Transverse colon (tissue), 4 donors: ENCODE measurements at regions not wholly inside any gene's neighbourhood (a gene's known extent, or its start where the extent isn't known, plus 50 kb on each side); places are given as distances from the start of the nearest gene placed in this dataset.

Source experiments
- POLR2A ChIP-seq: fragments of 450-650 bp; IDR thresholded peaks from one replicate; pipeline ENCODE4 v1.6.1; 2016; ENCODE audit warnings: antibody characterized with exemption, mild to moderate bottlenecking, moderate library complexity
- POLR2AphosphoS5 ChIP-seq, 3 donors: sonication (generic); formaldehyde crosslinking; IDR thresholded peaks; one replicate each; pipeline ENCODE4 v1.6.1; 2016; ENCODE audit warnings: antibody characterized with exemption in 3 of 3
- TF ChIP-seq, protein P1 (sequence below), 5 experiments: fragments of 200-600 bp in 3 of 5; fragments of 450-650 bp in 2 of 5; sonication (generic) in 3 of 5; IDR thresholded peaks; 1 replicate in 2 of 5; 2 replicates in 3 of 5; pipeline ENCODE4 v1.5.1; 2016 to 2017; ENCODE audit warnings: antibody characterized with exemption in 5 of 5, inconsistent platforms in 3 of 5, mild to moderate bottlenecking in 2 of 5, moderate library complexity in 1 of 5

DNA sequence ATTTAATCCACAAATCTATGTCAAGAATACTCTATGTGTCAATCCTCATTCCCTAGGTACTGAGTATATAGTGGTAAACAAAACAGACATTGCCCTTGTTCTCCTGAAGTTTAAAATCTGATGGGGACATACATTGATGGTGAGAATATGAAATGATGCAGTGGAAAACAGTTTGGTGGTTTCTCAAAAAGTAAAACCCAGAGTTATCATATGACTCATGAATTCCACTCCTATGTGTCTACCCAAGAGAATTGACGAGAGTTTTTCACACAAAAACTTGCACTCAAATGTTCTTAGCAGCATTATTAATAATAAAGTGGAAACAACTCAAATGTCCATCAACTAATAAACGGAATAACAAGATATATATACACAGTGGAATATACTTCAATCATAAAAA, 586.7 kb downstream of the CCDC85A start:
- TF ChIP-seq POLR2A (no peak), POLR2AphosphoS5 (IDR thresholded peaks at IDR 0.05) (no peak)
- TF ChIP-seq, protein P1, sequence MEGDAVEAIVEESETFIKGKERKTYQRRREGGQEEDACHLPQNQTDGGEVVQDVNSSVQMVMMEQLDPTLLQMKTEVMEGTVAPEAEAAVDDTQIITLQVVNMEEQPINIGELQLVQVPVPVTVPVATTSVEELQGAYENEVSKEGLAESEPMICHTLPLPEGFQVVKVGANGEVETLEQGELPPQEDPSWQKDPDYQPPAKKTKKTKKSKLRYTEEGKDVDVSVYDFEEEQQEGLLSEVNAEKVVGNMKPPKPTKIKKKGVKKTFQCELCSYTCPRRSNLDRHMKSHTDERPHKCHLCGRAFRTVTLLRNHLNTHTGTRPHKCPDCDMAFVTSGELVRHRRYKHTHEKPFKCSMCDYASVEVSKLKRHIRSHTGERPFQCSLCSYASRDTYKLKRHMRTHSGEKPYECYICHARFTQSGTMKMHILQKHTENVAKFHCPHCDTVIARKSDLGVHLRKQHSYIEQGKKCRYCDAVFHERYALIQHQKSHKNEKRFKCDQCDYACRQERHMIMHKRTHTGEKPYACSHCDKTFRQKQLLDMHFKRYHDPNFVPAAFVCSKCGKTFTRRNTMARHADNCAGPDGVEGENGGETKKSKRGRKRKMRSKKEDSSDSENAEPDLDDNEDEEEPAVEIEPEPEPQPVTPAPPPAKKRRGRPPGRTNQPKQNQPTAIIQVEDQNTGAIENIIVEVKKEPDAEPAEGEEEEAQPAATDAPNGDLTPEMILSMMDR (IDR thresholded peaks at IDR 0.05): no peak
